Activated CD4-positive, alpha-beta T cell treated with anti-CD3 and anti-CD28 coated beads, Interleukin-2, amount 50 U/mL, for 1 hour (primary cell): ENCODE measurements at regions not wholly inside any gene's neighbourhood (a gene's known extent, or its start where the extent isn't known, plus 50 kb on each side); places are given as distances from the start of the nearest gene placed in this dataset.

Experiments used
- DNase-seq: peaks from one replicate; pipeline ENCODE4 v3.0.0-alpha.2; 2020

- DNase-seq = no peak
These were observed 815.7 kb upstream of the MIR17HG start for GRCh38 chr13:90531744-90532143.

- DNase-seq = no peak
These were observed 814.5 kb upstream of the MIR17HG start for GRCh38 chr13:90532861-90533492.

GRCh38 chr13:90533866-90534265 lies 813.6 kb upstream of the MIR17HG start:
- DNase-seq = no peak

- no peak for DNase-seq
These were observed 812.7 kb upstream of the MIR17HG start for GRCh38 chr13:90534617-90535370.

GRCh38 chr13:90535421-90535820 lies 812.1 kb upstream of the MIR17HG start:
- DNase-seq = no peak

GRCh38 chr13:90538063-90538462 lies 809.4 kb upstream of the MIR17HG start:
- DNase-seq = no peak

- DNase-seq = no peak
These were observed 806.1 kb upstream of the MIR17HG start for GRCh38 chr13:90541346-90541745.

- DNase-seq = no peak
These were observed 804.5 kb upstream of the MIR17HG start for GRCh38 chr13:90542959-90543505.

GRCh38 chr13:90545070-90545840 lies 802.2 kb upstream of the MIR17HG start:
- DNase-seq = no peak

GRCh38 chr13:90547272-90547790 lies 800.2 kb upstream of the MIR17HG start:
- no peak for DNase-seq

- no peak for DNase-seq
These were observed 796.2 kb upstream of the MIR17HG start for GRCh38 chr13:90551253-90551652.

GRCh38 chr13:90552702-90553101 lies 794.8 kb upstream of the MIR17HG start:
- DNase-seq = no peak

- no peak for DNase-seq
These were observed 794.3 kb upstream of the MIR17HG start for GRCh38 chr13:90553159-90553558.

GRCh38 chr13:90557626-90558025 lies 789.9 kb upstream of the MIR17HG start:
- no peak for DNase-seq

- no peak for DNase-seq
These were observed 785.0 kb upstream of the MIR17HG start for GRCh38 chr13:90562443-90562842.

GRCh38 chr13:90564096-90564495 lies 783.4 kb upstream of the MIR17HG start:
- no peak for DNase-seq

GRCh38 chr13:90564566-90564965 lies 782.9 kb upstream of the MIR17HG start:
- no peak for DNase-seq

GRCh38 chr13:90565985-90566713 lies 781.3 kb upstream of the MIR17HG start:
- DNase-seq = no peak

- no peak for DNase-seq
These were observed 779.3 kb upstream of the MIR17HG start for GRCh38 chr13:90568165-90568564.

- no peak for DNase-seq
These were observed 771.4 kb upstream of the MIR17HG start for GRCh38 chr13:90576067-90576466.

- no peak for DNase-seq
These were observed 769.8 kb upstream of the MIR17HG start for GRCh38 chr13:90577726-90578125.

- no peak for DNase-seq
These were observed 762.1 kb upstream of the MIR17HG start for GRCh38 chr13:90585392-90585791.
